ENCODE measurements at regions not wholly inside any gene's neighbourhood (a gene's known extent, or its start where the extent isn't known, plus 50 kb on each side); places are given as distances from the start of the nearest gene placed in this dataset.
"Not testable (repeated sequence)": the region's sequence is repeated elsewhere in the genome, so short reads cannot be mapped to it uniquely, and the experiment has no call there.

- DNase-seq (ENCODE audit: low read depth, low spot score), result no peak
These were observed 105.8 kb downstream of the SOCS6 start for GRCh38 chr18:70394672-70395071.

- DNase-seq (ENCODE audit: low read depth, low spot score), result no peak
These were observed 101.7 kb downstream of the SOCS6 start for GRCh38 chr18:70390371-70391090.

GRCh38 chr18:70389036-70389435 lies 100.2 kb downstream of the SOCS6 start:
- DNase-seq (ENCODE audit: low read depth, low spot score), result not testable (repeated sequence)

GRCh38 chr18:70387027-70387426 lies 98.2 kb downstream of the SOCS6 start:
- DNase-seq (ENCODE audit: low read depth, low spot score), result no peak

GRCh38 chr18:70386582-70386981 lies 97.7 kb downstream of the SOCS6 start:
- no peak for DNase-seq (ENCODE audit: low read depth, low spot score)

GRCh38 chr18:70385474-70385873 lies 96.6 kb downstream of the SOCS6 start:
- no peak for DNase-seq (ENCODE audit: low read depth, low spot score)

- no peak for DNase-seq (ENCODE audit: low read depth, low spot score)
These were observed 95.4 kb downstream of the SOCS6 start for GRCh38 chr18:70384181-70384790.

GRCh38 chr18:70382992-70383717 lies 94.3 kb downstream of the SOCS6 start:
- no peak for DNase-seq (ENCODE audit: low read depth, low spot score)

- DNase-seq (ENCODE audit: low read depth, low spot score), result no peak
These were observed 93.2 kb downstream of the SOCS6 start for GRCh38 chr18:70382017-70382416.

GRCh38 chr18:70380915-70381896 lies 92.4 kb downstream of the SOCS6 start:
- peak; percentile 7 for DNase-seq (ENCODE audit: low read depth, low spot score)

Measured in iPS DF 19.7 (cell line).